Nephron (organoid): ENCODE measurements at regions not wholly inside any gene's neighbourhood (a gene's known extent, or its start where the extent isn't known, plus 50 kb on each side); places are given as distances from the start of the nearest gene placed in this dataset.

ENCODE experiments used
- H3K27ac Mint-ChIP-seq, 3 experiments: 2 replicates each; pipeline ENCODE4 v1.8.0; 2020; ENCODE audit warnings: mixed read lengths in 3 of 3, mild to moderate bottlenecking in 2 of 3, moderate library complexity in 1 of 3
- H3K27me3 Mint-ChIP-seq: 2 replicates; pipeline ENCODE4 v1.8.0; 2021; ENCODE audit warnings: low read depth, mild to moderate bottlenecking, moderate library complexity, mixed read lengths
- H3K36me3 Mint-ChIP-seq: 2 replicates; pipeline ENCODE4 v1.8.0; 2020; ENCODE audit warnings: low read depth, mixed read lengths
- H3K4me1 Mint-ChIP-seq: 2 replicates; pipeline ENCODE4 v1.8.0; 2020; ENCODE audit warnings: mixed read lengths
- H3K4me3 Mint-ChIP-seq, 3 experiments: 2 replicates each; pipeline ENCODE4 v1.8.0; 2020; ENCODE audit warnings: mild to moderate bottlenecking in 3 of 3, mixed read lengths in 3 of 3, moderate library complexity in 2 of 3
- H3K9me3 Mint-ChIP-seq: 2 replicates; pipeline ENCODE4 v1.8.0; 2020; ENCODE audit warnings: mixed read lengths
- CTCF ChIP-seq, 3 experiments: fragments of 200-600 bp; sonication (generic); IDR thresholded peaks; one replicate each; pipeline ENCODE4 v1.5.0; 2021; ENCODE audit warnings: antibody characterized with exemption in 3 of 3; ENCODE audit not compliant: unreplicated experiment in 3 of 3

- TF ChIP-seq CTCF (IDR thresholded peaks at IDR 0.05; ENCODE audit: unreplicated experiment in 3 of 3) = no peak
- Mint-ChIP-seq H3K4me1 (no peaks in the 10 kb centered on the region), H3K27me3 (peaks cover 9% of the 10 kb centered on the region), H3K36me3 (no peaks in the 10 kb centered on the region), H3K4me3 (no peak overlapping the region), H3K9me3 (peaks cover 3% of the 10 kb centered on the region), H3K27ac (no peak overlapping the region)
These were observed 259.3 kb upstream of the TCERG1L start for GRCh38 chr10:131570716-131571307.

- Mint-ChIP-seq H3K4me1 (no peaks in the 10 kb centered on the region), H3K27me3 (peaks cover 9% of the 10 kb centered on the region), H3K4me3 (no peak overlapping the region)
These were observed 259.8 kb upstream of the TCERG1L start for GRCh38 chr10:131571346-131571745.

GRCh38 chr10:131571865-131572264 lies 260.3 kb upstream of the TCERG1L start:
- Mint-ChIP-seq H3K36me3 (no peaks in the 10 kb centered on the region), H3K9me3 (no peaks in the 10 kb centered on the region), H3K4me1 (no peaks in the 10 kb centered on the region), H3K27ac (no peak overlapping the region), H3K27me3 (peaks cover 9% of the 10 kb centered on the region), H3K4me3 (no peak overlapping the region)
- TF ChIP-seq CTCF (IDR thresholded peaks at IDR 0.05; ENCODE audit: unreplicated experiment in 3 of 3) = no peak

More at GRCh38 chr10:131571346-131571745, 259.8 kb upstream of the TCERG1L start:
- no peak for TF ChIP-seq CTCF (IDR thresholded peaks at IDR 0.05; ENCODE audit: unreplicated experiment in 3 of 3)
- no peaks in the 10 kb centered on the region for H3K36me3 Mint-ChIP-seq
- H3K27ac Mint-ChIP-seq = no peak overlapping the region
- H3K9me3 Mint-ChIP-seq = no peaks in the 10 kb centered on the region

GRCh38 chr10:131573256-131573655 lies 261.7 kb upstream of the TCERG1L start:
- no peaks in the 10 kb centered on the region for H3K4me1 Mint-ChIP-seq
- no peaks in the 10 kb centered on the region for H3K36me3 Mint-ChIP-seq
- H3K9me3 Mint-ChIP-seq = no peaks in the 10 kb centered on the region
- no peak overlapping the region for H3K27ac Mint-ChIP-seq
- no peak overlapping the region for H3K4me3 Mint-ChIP-seq
- peaks cover 9% of the 10 kb centered on the region for H3K27me3 Mint-ChIP-seq
- TF ChIP-seq CTCF (IDR thresholded peaks at IDR 0.05; ENCODE audit: unreplicated experiment in 3 of 3) = no peak

- no peak for TF ChIP-seq CTCF (IDR thresholded peaks at IDR 0.05; ENCODE audit: unreplicated experiment in 3 of 3)
- Mint-ChIP-seq H3K27me3 (peaks cover 10% of the 10 kb centered on the region), H3K27ac (no peak overlapping the region), H3K4me1 (no peaks in the 10 kb centered on the region), H3K9me3 (no peaks in the 10 kb centered on the region), H3K4me3 (no peak overlapping the region), H3K36me3 (no peaks in the 10 kb centered on the region)
These were observed 262.2 kb upstream of the TCERG1L start for GRCh38 chr10:131573707-131574106.

GRCh38 chr10:131574363-131574706 lies 262.8 kb upstream of the TCERG1L start:
- TF ChIP-seq CTCF (IDR thresholded peaks at IDR 0.05; ENCODE audit: unreplicated experiment in 3 of 3) = no peak
- Mint-ChIP-seq H3K4me3 (no peak overlapping the region), H3K36me3 (no peaks in the 10 kb centered on the region), H3K27ac (no peak overlapping the region), H3K9me3 (no peaks in the 10 kb centered on the region), H3K4me1 (no peaks in the 10 kb centered on the region), H3K27me3 (peaks cover 10% of the 10 kb centered on the region)
